ENCODE measurements at regions not wholly inside any gene's neighbourhood (a gene's known extent, or its start where the extent isn't known, plus 50 kb on each side); places are given as distances from the start of the nearest gene placed in this dataset.
"Not testable (repeated sequence)": the region's sequence is repeated elsewhere in the genome, so short reads cannot be mapped to it uniquely, and the experiment has no call there.

DNA sequence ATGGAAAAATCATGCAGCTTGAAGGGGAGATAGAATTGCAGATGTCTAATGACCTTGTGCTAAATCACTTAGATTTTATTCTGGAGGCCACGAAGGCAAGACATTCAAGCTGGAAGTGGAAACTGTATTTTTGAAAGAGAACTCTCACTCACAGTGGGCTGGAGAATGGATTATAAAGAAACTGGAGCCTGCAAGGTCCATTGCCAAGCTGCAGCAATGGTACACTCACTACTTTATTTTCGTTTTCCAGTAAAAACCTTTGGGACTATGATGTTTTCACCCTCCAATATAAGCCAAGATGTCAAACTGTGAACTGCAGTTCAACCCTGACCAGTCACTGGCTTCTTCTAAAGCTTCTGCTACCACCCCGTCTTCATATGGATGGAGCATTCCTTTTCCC lies 62.0 kb downstream of the SKIDA1 start:
- DNase-seq = no peak

DNA sequence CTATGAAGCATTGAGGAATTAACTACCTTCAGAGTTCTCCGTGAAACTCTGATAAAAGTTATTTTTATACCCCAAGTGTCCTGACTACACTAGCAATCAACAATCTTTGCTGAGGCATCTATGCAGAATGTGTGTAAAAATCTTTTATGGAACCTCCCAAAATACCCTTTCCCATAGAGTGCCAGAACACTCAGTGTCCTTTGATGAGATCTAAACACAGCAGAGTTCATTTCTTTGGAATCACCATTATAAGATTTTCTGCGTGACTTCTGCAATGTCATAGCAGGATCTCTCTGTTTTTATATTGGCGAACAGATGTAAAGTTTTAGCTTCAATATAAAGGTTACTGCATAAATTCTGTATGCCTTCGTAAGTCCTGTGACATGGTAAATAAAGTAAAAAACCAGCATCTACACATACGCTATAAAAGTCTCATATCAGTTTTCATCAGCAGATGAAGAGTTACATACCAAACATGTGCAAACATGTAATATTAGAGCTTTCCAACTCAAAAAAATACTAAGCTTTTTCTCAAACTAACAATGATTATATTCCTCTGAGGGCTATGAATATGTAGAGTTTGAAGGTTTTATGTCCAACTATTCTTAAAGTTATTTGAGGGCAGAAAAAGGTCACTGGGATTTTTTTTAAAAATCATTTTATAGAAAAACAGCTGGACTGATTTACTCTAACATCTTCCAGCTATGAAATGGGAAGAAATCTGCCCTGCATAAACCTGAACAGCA lies 67.2 kb downstream of the SKIDA1 start:
- no peak for DNase-seq

DNA sequence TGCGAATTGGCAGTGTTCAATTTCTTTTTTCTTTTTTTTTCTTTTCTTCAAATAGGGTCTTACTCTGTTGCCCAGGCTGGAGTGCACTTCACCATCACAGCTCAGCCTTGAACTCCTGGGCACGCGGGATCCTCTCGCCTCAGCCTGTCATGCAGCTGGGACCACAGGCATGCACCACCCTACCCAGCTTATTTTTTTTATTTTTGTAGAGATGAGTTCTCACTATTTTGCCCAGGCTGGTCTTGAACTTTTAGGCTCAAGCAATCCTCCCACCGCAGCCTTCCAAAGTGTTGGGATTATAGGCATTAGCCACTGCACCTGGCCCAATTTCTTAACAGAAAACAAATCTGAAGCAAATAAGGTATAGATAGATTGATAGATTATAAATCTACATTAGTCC lies 69.3 kb downstream of the SKIDA1 start:
- no peak for DNase-seq

DNA sequence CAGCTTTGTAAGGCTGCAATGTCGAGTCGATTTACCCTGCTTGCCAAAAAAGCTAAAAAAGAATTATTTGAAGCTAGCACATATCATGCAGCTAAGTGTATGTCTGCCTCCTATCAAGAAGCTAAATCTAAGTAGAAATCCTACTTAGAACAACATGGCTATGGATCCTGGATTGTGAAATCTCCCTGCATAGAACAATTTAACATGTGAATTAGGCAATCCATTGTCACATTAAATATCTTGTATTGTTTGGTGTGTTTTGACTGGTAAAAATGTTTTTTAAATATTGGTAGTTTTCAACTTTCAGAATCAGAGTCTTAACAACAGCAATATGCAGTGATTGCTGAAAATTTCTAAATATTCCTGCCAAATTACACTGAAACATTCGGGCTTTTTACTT lies 73.3 kb downstream of the SKIDA1 start:
- DNase-seq = no peak

DNA sequence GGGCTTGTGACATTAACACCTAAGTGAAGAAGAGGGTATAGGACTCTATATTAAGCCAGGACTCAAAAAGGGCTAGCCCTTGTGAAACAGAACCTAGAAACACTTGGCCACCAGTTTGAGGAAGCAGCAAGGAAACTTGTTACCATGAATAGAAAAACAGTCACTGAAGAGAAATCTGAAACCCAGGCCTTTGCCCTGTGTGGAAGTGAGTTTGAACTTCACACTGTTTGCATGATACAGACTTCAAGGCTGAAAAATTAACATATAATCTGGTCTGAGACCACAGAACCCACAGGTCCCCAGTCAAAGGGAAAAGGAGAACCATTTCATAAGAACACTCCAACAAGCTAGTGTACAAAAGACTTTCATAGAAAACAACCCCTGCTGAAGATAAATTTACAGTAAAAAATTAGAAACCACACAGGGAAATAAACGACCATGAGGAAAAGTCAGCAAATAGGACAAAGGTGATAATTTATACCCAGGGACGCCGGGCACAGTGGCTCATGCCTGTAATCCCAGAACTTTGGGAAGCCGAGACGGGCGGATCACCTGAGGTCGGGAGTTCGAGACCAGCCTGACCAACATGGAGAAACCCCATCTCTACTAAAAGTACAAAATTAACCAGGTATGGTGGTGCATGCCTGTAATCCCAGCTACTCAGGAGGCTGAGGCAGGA lies 76.1 kb downstream of the SKIDA1 start:
- DNase-seq = peak; percentile 2

- no peak for DNase-seq
These were observed 80.3 kb downstream of the SKIDA1 start for GRCh38 chr10:21445163-21445562.

GRCh38 chr10:21441625-21442024 lies 83.9 kb downstream of the SKIDA1 start:
- no peak for DNase-seq

DNA sequence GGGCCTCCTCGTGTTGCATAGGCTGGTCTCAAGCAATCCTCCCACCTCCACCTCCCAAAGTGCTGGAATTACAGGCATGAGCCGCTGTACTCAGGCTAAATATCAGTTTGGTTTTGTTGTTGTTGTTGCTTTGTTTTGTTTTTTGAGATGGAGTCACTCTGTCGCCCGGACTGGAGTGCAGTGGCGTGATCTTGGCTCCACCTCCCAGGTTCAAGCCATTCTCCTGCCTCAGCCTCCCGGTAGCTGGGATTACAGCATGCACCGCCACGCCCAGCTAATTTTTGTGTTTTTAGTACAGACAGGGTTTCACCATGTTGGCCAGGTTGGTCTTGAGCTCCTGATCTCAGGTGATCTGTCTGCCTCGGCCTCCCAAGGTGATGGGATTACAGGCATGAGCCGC lies 86.6 kb downstream of the SKIDA1 start:
- not testable (repeated sequence) for DNase-seq

DNA sequence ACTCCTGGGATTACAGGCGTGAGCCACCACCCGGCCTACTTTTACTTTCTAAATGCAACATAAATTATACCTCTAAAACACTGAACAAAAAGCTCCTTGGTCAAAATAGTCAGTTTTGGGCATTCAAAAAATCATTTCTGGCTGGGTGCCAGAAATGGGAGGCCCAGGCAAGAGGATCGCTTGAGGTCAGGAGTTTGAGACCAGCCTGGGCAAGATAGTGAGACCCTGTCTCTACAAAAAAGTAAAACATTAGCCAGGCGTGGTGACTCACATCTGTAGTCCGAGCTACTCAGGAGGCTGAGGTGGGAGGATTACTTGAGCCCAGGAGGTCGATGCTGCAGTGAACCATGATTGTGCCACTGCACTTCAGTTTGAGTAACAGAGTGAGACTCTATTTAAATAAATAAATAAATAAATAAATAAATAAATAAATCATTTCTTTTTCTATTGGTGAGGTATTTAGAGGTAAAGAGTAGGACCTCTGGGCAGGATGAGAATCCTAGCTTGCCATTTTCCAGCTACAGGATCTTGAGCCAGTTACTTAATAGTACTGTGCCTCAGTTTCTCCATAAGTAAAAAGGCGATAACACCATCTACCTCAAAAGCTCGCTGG lies 87.6 kb downstream of the SKIDA1 start:
- DNase-seq = no peak

DNA sequence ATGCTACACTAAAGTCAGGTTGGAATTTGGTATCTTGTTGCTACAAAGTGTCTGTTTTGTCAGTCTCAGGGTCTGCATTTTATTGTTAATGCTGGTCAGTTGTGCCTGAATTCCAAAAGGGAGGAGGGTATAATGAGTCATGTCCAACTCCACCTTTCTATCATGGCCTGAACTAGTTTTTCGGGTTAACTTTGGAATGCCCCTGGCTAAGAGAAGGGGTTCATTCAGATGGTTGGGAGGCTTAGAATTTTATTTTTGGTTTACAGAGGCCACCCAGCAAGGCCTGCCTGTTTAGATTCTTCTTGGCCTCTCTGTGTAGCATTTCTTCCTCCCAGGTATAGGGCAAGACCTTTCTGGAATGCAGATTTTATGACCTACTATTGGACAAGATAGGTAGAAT lies 93.2 kb downstream of the SKIDA1 start:
- DNase-seq = no peak

GRCh38 chr10:21431799-21432198 lies 93.7 kb downstream of the SKIDA1 start:
- no peak for DNase-seq

GRCh38 chr10:21427804-21428481 lies 97.5 kb downstream of the SKIDA1 start:
- DNase-seq = no peak

DNA sequence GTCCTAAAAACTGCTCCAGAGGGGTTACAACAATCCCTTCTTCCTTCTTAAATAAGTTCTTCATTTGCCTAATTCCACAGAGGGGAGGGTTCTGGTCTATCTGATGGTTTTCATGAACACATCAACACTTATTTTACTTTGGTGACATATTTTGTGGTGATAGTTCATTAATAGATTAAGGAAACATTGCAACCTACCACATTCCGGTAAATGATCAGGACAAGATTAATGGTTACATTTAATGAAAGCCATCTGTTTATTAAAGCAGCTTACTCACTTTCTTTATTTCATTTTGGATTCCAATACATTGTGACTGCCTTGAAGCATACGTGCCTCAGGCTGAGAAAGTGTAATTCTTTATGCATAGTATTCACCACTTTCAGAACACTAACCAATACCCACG lies 101.0 kb downstream of the SKIDA1 start:
- no peak for DNase-seq

- no peak for DNase-seq
These were observed 101.6 kb downstream of the SKIDA1 start for GRCh38 chr10:21423850-21424249.

- no peak for DNase-seq
These were observed 102.1 kb downstream of the SKIDA1 start for GRCh38 chr10:21423338-21423737.

- no peak for DNase-seq
These were observed 103.7 kb downstream of the SKIDA1 start for GRCh38 chr10:21421794-21422193.

- no peak for DNase-seq
These were observed 104.5 kb downstream of the SKIDA1 start for GRCh38 chr10:21421016-21421415.

GRCh38 chr10:21418981-21419576 lies 106.4 kb downstream of the SKIDA1 start:
- DNase-seq = not testable (repeated sequence)

DNA sequence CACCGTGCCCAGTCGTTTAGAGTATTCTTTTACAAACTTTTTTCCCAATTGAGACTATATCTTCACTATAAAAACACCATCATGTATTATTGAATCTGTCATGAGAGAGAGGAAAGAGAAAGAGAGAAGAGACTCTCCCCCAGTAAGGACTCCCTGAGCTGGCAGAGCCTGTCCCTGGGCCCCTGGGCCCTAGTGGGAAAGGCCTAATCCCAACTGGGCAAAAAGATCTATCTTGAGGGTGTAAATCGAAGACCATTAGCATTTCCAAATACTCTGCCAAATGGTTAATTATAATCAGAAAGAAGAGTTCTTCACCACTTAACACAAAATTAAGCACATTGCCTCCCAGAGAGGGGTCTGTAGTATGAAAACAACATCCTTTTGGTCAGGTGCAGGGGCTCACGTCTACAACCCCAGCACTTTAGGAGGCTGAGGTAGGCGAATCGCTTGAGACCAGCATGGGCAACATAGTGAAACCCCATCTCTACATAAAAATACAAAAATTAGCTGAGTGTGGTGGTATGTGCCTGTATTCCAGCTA lies 108.2 kb downstream of the SKIDA1 start:
- DNase-seq = no peak

- no peak for DNase-seq
These were observed 111.8 kb downstream of the SKIDA1 start for GRCh38 chr10:21413680-21414079.

- DNase-seq = no peak
These were observed 112.2 kb downstream of the SKIDA1 start for GRCh38 chr10:21413268-21413667.

- no peak for DNase-seq
These were observed 118.8 kb downstream of the SKIDA1 start for GRCh38 chr10:21406595-21407193.

DNA sequence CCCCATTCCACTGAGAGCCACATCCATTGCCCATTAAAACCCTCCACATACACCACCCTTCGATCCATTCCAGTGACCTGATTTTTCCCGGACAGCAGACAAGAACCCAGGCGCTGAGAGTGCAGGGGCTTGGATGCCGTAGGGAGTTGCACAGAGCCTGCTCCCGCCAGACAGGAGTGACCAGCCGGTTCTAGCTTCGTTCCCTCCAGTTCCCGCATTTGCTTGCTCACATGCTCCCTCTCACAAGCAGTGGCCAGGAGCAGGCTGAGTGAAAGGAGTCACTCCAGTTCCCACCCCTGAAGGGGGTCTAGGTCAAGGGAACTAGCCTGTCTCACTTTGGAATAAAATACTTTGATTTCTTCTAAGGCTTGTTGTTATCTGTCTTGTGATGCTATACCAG lies 119.5 kb downstream of the SKIDA1 start:
- DNase-seq = no peak

All from inflammatory macrophage treated with lipopolysaccharide for 4 hours (primary cell).